IMR-90 (cell line): ENCODE measurements at regions not wholly inside any gene's neighbourhood (a gene's known extent, or its start where the extent isn't known, plus 50 kb on each side); places are given as distances from the start of the nearest gene placed in this dataset.

Experiments
- ATAC-seq: fragments of 200-7000 bp; cut with Tn5 transposase; 2 replicates; pipeline ENCODE4 v1.9.1; 2020; ENCODE audit warnings: low read depth, mild to moderate bottlenecking, moderate library complexity
- BruUV-seq: library from RNA; stranded (reverse); fragments of 400-500 nt; replicated peaks from 2 replicates; lab custom pipeline; 2021; lab: Mats Ljungman, UMichigan
- CTCF ChIA-PET: fragments of 300-600 bp; formaldehyde crosslinking; extraction: SDS; loops from one replicate; lab custom pipeline; 2021; ENCODE audit warnings: antibody characterized with exemption; lab: Yijun Ruan, JAX
- POLR2A ChIA-PET: fragments of 300-600 bp; sonication (Branson Sonifier 250); formaldehyde crosslinking; loops from one replicate; lab custom pipeline; 2022; ENCODE audit warnings: antibody characterized with exemption; ENCODE audit not compliant: unreplicated experiment; lab: Charles Lee
- DNase-seq: peaks from one replicate; pipeline ENCODE4 v3.0.0; 2013
- H2AFZ ChIP-seq: replicated peaks from 2 replicates; pipeline ENCODE3; 2013; ENCODE audit warnings: low read length, mild to moderate bottlenecking; ENCODE audit not compliant: poor library complexity
- H2AK5ac ChIP-seq: 2 replicates; pipeline ENCODE4 v1.6.1; 2013; ENCODE audit warnings: low read depth, low read length, inconsistent platforms
- H2AK9ac ChIP-seq: replicated peaks from 2 replicates; pipeline ENCODE3; 2013; ENCODE audit warnings: mild to moderate bottlenecking, low read depth, low read length, moderate library complexity; ENCODE audit not compliant: poor library complexity
- H2BK120ac ChIP-seq: 2 replicates; pipeline ENCODE4 v1.6.1; 2013; ENCODE audit warnings: low read depth, low read length, inconsistent platforms
- H2BK15ac ChIP-seq: 3 replicates; pipeline ENCODE4 v1.6.1; 2013; ENCODE audit warnings: low read depth, low read length, inconsistent platforms
- H2BK20ac ChIP-seq: 2 replicates; pipeline ENCODE4 v1.6.1; 2013; ENCODE audit warnings: low read depth, mild to moderate bottlenecking, inconsistent platforms, low read length, moderate library complexity
- H2BK5ac ChIP-seq: 2 replicates; pipeline ENCODE4 v1.6.1; 2013; ENCODE audit warnings: mild to moderate bottlenecking, low read depth, low read length, inconsistent platforms; ENCODE audit not compliant: poor library complexity, severe bottlenecking
- H3K14ac ChIP-seq: replicated peaks from 2 replicates; pipeline ENCODE4 v1.6.1; 2013; ENCODE audit warnings: low read depth, low read length, inconsistent platforms
- H3K18ac ChIP-seq: 2 replicates; pipeline ENCODE4 v1.6.1; 2013; ENCODE audit warnings: low read depth, low read length, control low read depth
- H3K23ac ChIP-seq: 2 replicates; pipeline ENCODE4 v1.6.1; 2013; ENCODE audit warnings: low read depth, low read length, inconsistent platforms
- H3K27ac ChIP-seq: 2 replicates; pipeline ENCODE4 v1.5.1; 2013; ENCODE audit warnings: mild to moderate bottlenecking, control low read depth, low read length; ENCODE audit not compliant: insufficient read depth
- H3K27me3 ChIP-seq: 2 replicates; pipeline ENCODE4 v1.6.1; 2013; ENCODE audit warnings: low read length; ENCODE audit not compliant: control insufficient read depth, insufficient read depth
- H3K36me3 ChIP-seq: 2 replicates; pipeline ENCODE4 v1.6.1; 2013; ENCODE audit warnings: low read length, mixed read lengths; ENCODE audit not compliant: control insufficient read depth, insufficient read depth
- H3K4ac ChIP-seq: 2 replicates; pipeline ENCODE4 v1.6.1; 2013; ENCODE audit warnings: low read depth, low read length, inconsistent platforms
- H3K4me1 ChIP-seq: 2 replicates; pipeline ENCODE4 v1.6.1; 2013; ENCODE audit warnings: low read length, mixed read lengths; ENCODE audit not compliant: control insufficient read depth, insufficient read depth
- H3K4me2 ChIP-seq: 2 replicates; pipeline ENCODE4 v1.6.1; 2013; ENCODE audit warnings: low read depth, mild to moderate bottlenecking, control low read depth, low read length, moderate library complexity
- H3K4me3 ChIP-seq: 2 replicates; pipeline ENCODE4 v1.5.1; 2013; ENCODE audit warnings: low read depth, mild to moderate bottlenecking, control low read depth, low read length, moderate library complexity; ENCODE audit not compliant: insufficient read depth
- H3K56ac ChIP-seq: 2 replicates; pipeline ENCODE4 v1.6.1; 2013; ENCODE audit warnings: low read length, inconsistent platforms; ENCODE audit not compliant: insufficient read depth; ENCODE audit errors: extremely low read depth
- H3K79me1 ChIP-seq, 2 experiments: 2 replicates each; pipeline ENCODE4 v1.6.1; 2013; ENCODE audit warnings: low read length in 2 of 2, inconsistent platforms in 1 of 2, low read depth in 1 of 2
- H3K9ac ChIP-seq: 2 replicates; pipeline ENCODE4 v1.6.1; 2013; ENCODE audit warnings: low read depth, low read length, control low read depth
- H3K9me1 ChIP-seq: 2 replicates; pipeline ENCODE4 v1.6.1; 2013; ENCODE audit warnings: low read length, inconsistent platforms; ENCODE audit not compliant: insufficient read depth
- H3K9me3 ChIP-seq: 2 replicates; pipeline ENCODE4 v1.6.1; 2013; ENCODE audit warnings: low read length; ENCODE audit not compliant: control insufficient read depth, insufficient read depth
- H4K20me1 ChIP-seq: 2 replicates; pipeline ENCODE4 v1.6.1; 2013; ENCODE audit warnings: low read length, inconsistent platforms; ENCODE audit not compliant: insufficient read depth
- H4K5ac ChIP-seq: 2 replicates; pipeline ENCODE4 v1.6.1; 2013; ENCODE audit warnings: mild to moderate bottlenecking, low read depth, low read length, control low read depth
- H4K8ac ChIP-seq, 2 experiments: 2 replicates each; pipeline ENCODE4 v1.6.1; 2013; ENCODE audit warnings: low read depth in 2 of 2, low read length in 2 of 2, control low read depth in 1 of 2, inconsistent platforms in 1 of 2
- H4K91ac ChIP-seq: 2 replicates; pipeline ENCODE4 v1.6.1; 2013; ENCODE audit warnings: low read depth, low read length, inconsistent platforms; ENCODE audit not compliant: insufficient read depth
- BHLHE40 ChIP-seq: fragments of 150-350 bp; IDR thresholded peaks from 2 replicates; pipeline ENCODE4 v1.6.1; 2016; ENCODE audit warnings: mild to moderate bottlenecking, low read depth, low read length
- CEBPB ChIP-seq: IDR thresholded peaks from 2 replicates; pipeline ENCODE4 v1.6.1; 2012; ENCODE audit warnings: low read depth, low read length, improper control_type of control experiment
- CHD1 ChIP-seq: IDR thresholded peaks from 2 replicates; pipeline ENCODE4 v1.6.1; 2012; ENCODE audit warnings: low read depth, low read length, improper control_type of control experiment
- CTCF ChIP-seq: conservative IDR thresholded peaks from 2 replicates; pipeline ENCODE4 v1.5.1; 2012; ENCODE audit warnings: mild to moderate bottlenecking, low read depth, low read length, improper control_type of control experiment
- ELK1 ChIP-seq: fragments of 150-350 bp; IDR thresholded peaks from 2 replicates; pipeline ENCODE4 v1.6.1; 2016; ENCODE audit warnings: low read depth, mild to moderate bottlenecking, low read length, moderate library complexity, borderline replicate concordance
- FOS ChIP-seq: fragments of 150-350 bp; IDR thresholded peaks from 2 replicates; pipeline ENCODE4 v1.6.1; 2016; ENCODE audit warnings: low read depth, low read length
- MAFK ChIP-seq: IDR thresholded peaks from 2 replicates; pipeline ENCODE4 v1.6.1; 2012; ENCODE audit warnings: low read depth, low read length, improper control_type of control experiment
- MAZ ChIP-seq: IDR thresholded peaks from 2 replicates; pipeline ENCODE4 v1.6.1; 2012; ENCODE audit warnings: low read depth, mild to moderate bottlenecking, low read length, improper control_type of control experiment, moderate library complexity, borderline replicate concordance
- MXI1 ChIP-seq: IDR thresholded peaks from 2 replicates; pipeline ENCODE4 v1.6.1; 2012; ENCODE audit warnings: low read depth, mild to moderate bottlenecking, low read length, moderate library complexity, borderline replicate concordance
- NFE2L2 ChIP-seq: fragments of 150-350 bp; IDR thresholded peaks from 2 replicates; pipeline ENCODE4 v1.6.1; 2016; ENCODE audit warnings: low read depth, mild to moderate bottlenecking, low read length
- POLR2A ChIP-seq: IDR thresholded peaks from 2 replicates; pipeline ENCODE4 v1.6.1; 2012; ENCODE audit warnings: mild to moderate bottlenecking, low read depth, low read length
- RAD21 ChIP-seq: IDR thresholded peaks from 2 replicates; pipeline ENCODE4 v1.6.1; 2012; ENCODE audit warnings: low read length, improper control_type of control experiment
- RCOR1 ChIP-seq: IDR thresholded peaks from 2 replicates; pipeline ENCODE4 v1.6.1; 2012; ENCODE audit warnings: mild to moderate bottlenecking, low read length, improper control_type of control experiment; ENCODE audit not compliant: insufficient replicate concordance
- RFX5 ChIP-seq: IDR thresholded peaks from 2 replicates; pipeline ENCODE4 v1.8.0; 2012; ENCODE audit warnings: low read depth, mild to moderate bottlenecking, low read length, moderate library complexity
- SMC3 ChIP-seq: fragments of 150-350 bp; IDR thresholded peaks from 2 replicates; pipeline ENCODE4 v1.6.1; 2016; ENCODE audit warnings: low read depth, mild to moderate bottlenecking, antibody characterized with exemption, low read length, moderate library complexity
- USF2 ChIP-seq: fragments of 150-350 bp; IDR thresholded peaks from 2 replicates; pipeline ENCODE4 v1.6.1; 2017; ENCODE audit warnings: mild to moderate bottlenecking, antibody characterized with exemption, low read length, low read depth
- WGBS, 2 experiments: methylation state at CpG; one replicate each; pipeline versions ENCODE4 v1.1.5 to v1.1.7; 2013; ENCODE audit warnings: missing lambda C conversion rate in 2 of 2; ENCODE audit not compliant: insufficient read length in 1 of 2; ENCODE audit errors: extremely low coverage in 2 of 2; 5-methylcytosine and 5-hydroxymethylcytosine counted together
- dilution Hi-C: fragments of 300-500 bp; cut with HindIII; formaldehyde crosslinking; loops from one replicate; pipeline ENCODE4 v1.14.3; 2018; ENCODE audit warnings: low sequenced_read_pairs; ENCODE audit not compliant: unreplicated experiment
- in situ Hi-C: fragments of 300-500 bp; cut with MboI; formaldehyde crosslinking; loops from 3 replicates; pipeline ENCODE4 v1.14.3; 2019; ENCODE audit warnings: low sequenced_read_pairs, inconsistent platforms, mixed read lengths
- intact Hi-C: fragments of 100-400 bp; cut with micrococcal nuclease; formaldehyde crosslinking; loops from 2 replicates; pipeline ENCODE4 v1.10.0; 2022

- dilution Hi-C loops: no loop called here
- Histone ChIP-seq H3K27ac (no peak overlapping the region), H2BK120ac (no peak overlapping the region), H3K9me3 (no peaks in the 10 kb centered on the region), H4K8ac (no peak overlapping the region), H2BK5ac (no peak overlapping the region), H3K4me3 (no peak overlapping the region), H3K27me3 (no peaks in the 10 kb centered on the region; the same call in 1 of the 2 replicates), H3K14ac (no peak overlapping the region), H3K9me1 (no peaks in the 10 kb centered on the region), H2BK20ac (no peak overlapping the region), H2AFZ (no peak overlapping the region), H2AK5ac (no peak overlapping the region), H4K5ac (no peak overlapping the region), H3K56ac (no peak overlapping the region), H3K4me2 (no peak overlapping the region), H3K4ac (no peak overlapping the region), H3K23ac (no peak overlapping the region), H3K36me3 (no peaks in the 10 kb centered on the region), H3K4me1 (no peaks in the 10 kb centered on the region), H2BK15ac (no peak overlapping the region), H2AK9ac (no peak overlapping the region), H4K91ac (no peak overlapping the region), H3K79me1 (no peaks in the 10 kb centered on the region), H4K20me1 (no peaks in the 10 kb centered on the region), H3K9ac (no peak overlapping the region), H3K18ac (no peak overlapping the region)
- POLR2A ChIA-PET: no interaction called here
- WGBS, 2 experiments: no CpG with 5 or more reads among the region's 2 CpGs
- intact Hi-C loops: no loop called here
- BruUV-seq: no TSS peak
- in situ Hi-C loops: no loop called here
- DNase-seq: no peak
- no peak for ATAC-seq
- TF ChIP-seq CTCF (no peak), CHD1 (no peak), RAD21 (no peak), NFE2L2 (no peak), POLR2A (no peak), FOS (no peak), CEBPB (no peak), MAZ (no peak), SMC3 (no peak), MAFK (no peak), USF2 (no peak), RCOR1 (no peak), BHLHE40 (no peak), ELK1 (no peak), MXI1 (no peak), RFX5 (no peak)
- CTCF ChIA-PET: no interaction called here
These were observed 185.0 kb downstream of the BCL11A start for GRCh38 chr2:60368456-60368855.
